Activated CD8-positive, alpha-beta memory T cell treated with anti-CD3 and anti-CD28 coated beads for 4 hours (primary cell): ENCODE measurements at regions not wholly inside any gene's neighbourhood (a gene's known extent, or its start where the extent isn't known, plus 50 kb on each side); places are given as distances from the start of the nearest gene placed in this dataset.

Experiments used
- DNase-seq, 2 donors: peaks; one replicate each; pipeline ENCODE4 v3.0.0-alpha.2; 2020; ENCODE audit warnings: low read depth in 2 of 2

GRCh38 chr6:43869792-43870659 is 100.0 kb downstream of the VEGFA start:
- DNase-seq = no peak

- no peak for DNase-seq
These were observed 99.2 kb downstream of the VEGFA start for GRCh38 chr6:43869079-43869710.

GRCh38 chr6:43868467-43868866 is 98.5 kb downstream of the VEGFA start:
- DNase-seq = no peak

GRCh38 chr6:43867996-43868395 is 98.0 kb downstream of the VEGFA start:
- no peak for DNase-seq

GRCh38 chr6:43867246-43867645 is 97.2 kb downstream of the VEGFA start:
- no peak for DNase-seq

GRCh38 chr6:43865932-43866645 is 96.1 kb downstream of the VEGFA start:
- no peak for DNase-seq

GRCh38 chr6:43865086-43865485 is 95.1 kb downstream of the VEGFA start:
- DNase-seq = no peak

- DNase-seq = no peak
These were observed 92.9 kb downstream of the VEGFA start for GRCh38 chr6:43862925-43863324.

- no peak for DNase-seq
These were observed 91.3 kb downstream of the VEGFA start for GRCh38 chr6:43861212-43861894.

GRCh38 chr6:43860285-43860684 is 90.3 kb downstream of the VEGFA start:
- DNase-seq = no peak

- no peak for DNase-seq
These were observed 89.2 kb downstream of the VEGFA start for GRCh38 chr6:43859213-43859612.

GRCh38 chr6:43858161-43859153 is 88.4 kb downstream of the VEGFA start:
- no peak for DNase-seq

- no peak for DNase-seq
These were observed 86.2 kb downstream of the VEGFA start for GRCh38 chr6:43856005-43856765.

- DNase-seq = no peak
These were observed 85.2 kb downstream of the VEGFA start for GRCh38 chr6:43855247-43855646.

GRCh38 chr6:43853066-43853650 is 83.1 kb downstream of the VEGFA start:
- DNase-seq = no peak

- DNase-seq = no peak
These were observed 82.4 kb downstream of the VEGFA start for GRCh38 chr6:43852350-43852864.

GRCh38 chr6:43851204-43851865 is 81.3 kb downstream of the VEGFA start:
- no peak for DNase-seq

GRCh38 chr6:43850314-43851203 is 80.5 kb downstream of the VEGFA start:
- DNase-seq = no peak
